ENCODE measurements at regions not wholly inside any gene's neighbourhood (a gene's known extent, or its start where the extent isn't known, plus 50 kb on each side); places are given as distances from the start of the nearest gene placed in this dataset.

- TF ChIP-seq MGA (IDR thresholded peaks at IDR 0.05) = no peak
- TF ChIP-seq ZNF280A (IDR thresholded peaks at IDR 0.05; ENCODE audit: low read depth, partially characterized antibody) = no peak
- no peak for TF ChIP-seq CHD7 (IDR thresholded peaks at IDR 0.05; ENCODE audit: low read depth, low read length)
Observed at GRCh38 chr12:118822512-118822911, 158.8 kb upstream of the SRRM4 start (continued).
